ENCODE measurements at regions not wholly inside any gene's neighbourhood (a gene's known extent, or its start where the extent isn't known, plus 50 kb on each side); places are given as distances from the start of the nearest gene placed in this dataset.

GRCh38 chr19:28968721-28969120, 244.2 kb downstream of the UQCRFS1 start:
- no peak for TF ChIP-seq FOXM1 (IDR thresholded peaks at IDR 0.05; ENCODE audit: borderline replicate concordance, low read depth)
- TF ChIP-seq USF1 (IDR thresholded peaks at IDR 0.05): no peak
- no peak for TF ChIP-seq CEBPB (IDR thresholded peaks at IDR 0.05)
- TF ChIP-seq REST (IDR thresholded peaks at IDR 0.05; ENCODE audit: low read depth): no peak
- no peak for TF ChIP-seq MAX (IDR thresholded peaks at IDR 0.05)
- TF ChIP-seq NFIC (IDR thresholded peaks at IDR 0.05): no peak
- no peak for TF ChIP-seq TEAD4 (IDR thresholded peaks at IDR 0.05)
- no peak for TF ChIP-seq EGR1 (IDR thresholded peaks at IDR 0.05)
- no peak for TF ChIP-seq TCF12 (IDR thresholded peaks at IDR 0.05; ENCODE audit: low read depth)
- no peak for TF ChIP-seq CREB1 (IDR thresholded peaks at IDR 0.05; ENCODE audit: low read depth)
- no peak for TF ChIP-seq YY1 (IDR thresholded peaks at IDR 0.05; ENCODE audit: low read depth)

GRCh38 chr19:28966737-28967399, 246.1 kb downstream of the UQCRFS1 start:
- TF ChIP-seq CEBPB (IDR thresholded peaks at IDR 0.05): no peak
- no peak for TF ChIP-seq ZBTB7A (IDR thresholded peaks at IDR 0.05; ENCODE audit: low read depth)
- no peak for TF ChIP-seq EGR1 (IDR thresholded peaks at IDR 0.05)
- no peak for TF ChIP-seq FOXM1 (IDR thresholded peaks at IDR 0.05; ENCODE audit: borderline replicate concordance, low read depth)
- no peak for TF ChIP-seq CREB1 (IDR thresholded peaks at IDR 0.05; ENCODE audit: low read depth)
- no peak for TF ChIP-seq EP300 (IDR thresholded peaks at IDR 0.05; ENCODE audit: borderline replicate concordance)
- no peak for TF ChIP-seq TCF12 (IDR thresholded peaks at IDR 0.05; ENCODE audit: low read depth)
- TF ChIP-seq TAF1 (IDR thresholded peaks at IDR 0.05; ENCODE audit: low read depth): no peak
- TF ChIP-seq USF1 (IDR thresholded peaks at IDR 0.05): no peak
- TF ChIP-seq YY1 (IDR thresholded peaks at IDR 0.05; ENCODE audit: low read depth): no peak
- TF ChIP-seq TEAD4 (IDR thresholded peaks at IDR 0.05): no peak
- TF ChIP-seq MAX (IDR thresholded peaks at IDR 0.05): no peak
- TF ChIP-seq REST (IDR thresholded peaks at IDR 0.05; ENCODE audit: low read depth): no peak
- TF ChIP-seq RAD21 (IDR thresholded peaks at IDR 0.05; ENCODE audit: low read depth): no peak
- no peak for TF ChIP-seq NFIC (IDR thresholded peaks at IDR 0.05)

- no peak for TF ChIP-seq CREB1 (IDR thresholded peaks at IDR 0.05; ENCODE audit: low read depth)
- no peak for TF ChIP-seq CEBPB (IDR thresholded peaks at IDR 0.05)
- no peak for TF ChIP-seq FOXM1 (IDR thresholded peaks at IDR 0.05; ENCODE audit: borderline replicate concordance, low read depth)
- no peak for TF ChIP-seq YY1 (IDR thresholded peaks at IDR 0.05; ENCODE audit: low read depth)
Measured at GRCh38 chr19:28964500-28964899, 248.5 kb downstream of the UQCRFS1 start.

GRCh38 chr19:28963486-28964250, 249.3 kb downstream of the UQCRFS1 start:
- TF ChIP-seq YY1 (IDR thresholded peaks at IDR 0.05; ENCODE audit: low read depth) (no peak), TAF1 (IDR thresholded peaks at IDR 0.05; ENCODE audit: low read depth) (no peak), TCF12 (IDR thresholded peaks at IDR 0.05; ENCODE audit: low read depth) (no peak), CREB1 (IDR thresholded peaks at IDR 0.05; ENCODE audit: low read depth) (no peak), NFIC (IDR thresholded peaks at IDR 0.05) (no peak), EP300 (IDR thresholded peaks at IDR 0.05; ENCODE audit: borderline replicate concordance) (no peak), FOXM1 (IDR thresholded peaks at IDR 0.05; ENCODE audit: borderline replicate concordance, low read depth) (no peak), USF1 (IDR thresholded peaks at IDR 0.05) (no peak), EGR1 (IDR thresholded peaks at IDR 0.05) (no peak)

GRCh38 chr19:28961772-28962500, 251.0 kb downstream of the UQCRFS1 start:
- TF ChIP-seq CEBPB (IDR thresholded peaks at IDR 0.05) (no peak), EP300 (IDR thresholded peaks at IDR 0.05; ENCODE audit: borderline replicate concordance) (no peak), ZBTB7A (IDR thresholded peaks at IDR 0.05; ENCODE audit: low read depth) (no peak), CREB1 (IDR thresholded peaks at IDR 0.05; ENCODE audit: low read depth) (no peak), MAX (IDR thresholded peaks at IDR 0.05) (no peak), TAF1 (IDR thresholded peaks at IDR 0.05; ENCODE audit: low read depth) (no peak), RAD21 (IDR thresholded peaks at IDR 0.05; ENCODE audit: low read depth) (no peak), USF1 (IDR thresholded peaks at IDR 0.05) (no peak), FOXM1 (IDR thresholded peaks at IDR 0.05; ENCODE audit: borderline replicate concordance, low read depth) (no peak), NFIC (IDR thresholded peaks at IDR 0.05) (no peak), TEAD4 (IDR thresholded peaks at IDR 0.05) (no peak), EGR1 (IDR thresholded peaks at IDR 0.05) (no peak), YY1 (IDR thresholded peaks at IDR 0.05; ENCODE audit: low read depth) (no peak), TCF12 (IDR thresholded peaks at IDR 0.05; ENCODE audit: low read depth) (no peak), REST (IDR thresholded peaks at IDR 0.05; ENCODE audit: low read depth) (no peak)

Measured in Ishikawa (cell line).